ENCODE measurements at regions not wholly inside any gene's neighbourhood (a gene's known extent, or its start where the extent isn't known, plus 50 kb on each side); places are given as distances from the start of the nearest gene placed in this dataset.
"Not testable (repeated sequence)": the region's sequence is repeated elsewhere in the genome, so short reads cannot be mapped to it uniquely, and the experiment has no call there.

DNA sequence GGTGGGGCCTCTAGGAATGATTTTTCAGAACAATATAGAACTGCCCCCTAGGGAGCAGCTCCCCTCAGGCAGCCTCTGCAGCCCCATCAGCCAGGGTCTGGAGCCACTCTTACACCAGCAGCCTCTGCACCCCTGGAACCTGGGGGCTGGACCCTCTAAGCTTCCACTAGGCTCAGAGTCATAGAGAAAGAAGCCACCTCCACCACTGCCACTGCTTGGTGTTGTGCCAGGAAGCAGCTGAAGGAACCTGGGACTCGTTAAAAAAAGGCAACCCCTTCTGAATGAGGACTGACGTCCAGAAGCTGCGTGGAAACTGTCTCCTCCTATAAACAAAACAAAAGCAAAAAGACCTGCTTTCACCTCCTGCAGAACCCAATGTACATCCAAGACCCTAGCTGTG is 98.1 kb upstream of the HS6ST1 start:
- no peak for DNase-seq

GRCh38 chr2:128417264-128417663 is 98.6 kb upstream of the HS6ST1 start:
- not testable (repeated sequence) for DNase-seq

DNA sequence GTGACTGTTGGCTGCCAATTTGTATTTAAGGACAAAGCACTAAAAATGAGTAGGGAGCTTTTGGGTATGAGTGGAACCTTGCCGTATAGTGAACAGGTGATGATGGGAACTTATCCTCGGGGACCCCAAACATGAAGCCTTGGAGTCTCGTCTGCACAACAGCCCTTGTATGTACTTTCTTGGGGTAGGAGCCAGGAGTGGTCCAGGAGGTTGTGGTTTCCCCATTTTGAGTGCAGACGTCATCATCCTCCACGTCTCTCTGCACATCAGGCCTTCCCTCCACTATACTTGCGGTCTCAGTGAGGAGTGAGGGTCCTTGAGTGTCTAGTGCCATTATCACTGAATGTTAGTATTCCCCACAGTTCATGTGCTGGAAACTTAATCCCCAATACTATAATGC is 101.5 kb upstream of the HS6ST1 start:
- no peak for DNase-seq

DNA sequence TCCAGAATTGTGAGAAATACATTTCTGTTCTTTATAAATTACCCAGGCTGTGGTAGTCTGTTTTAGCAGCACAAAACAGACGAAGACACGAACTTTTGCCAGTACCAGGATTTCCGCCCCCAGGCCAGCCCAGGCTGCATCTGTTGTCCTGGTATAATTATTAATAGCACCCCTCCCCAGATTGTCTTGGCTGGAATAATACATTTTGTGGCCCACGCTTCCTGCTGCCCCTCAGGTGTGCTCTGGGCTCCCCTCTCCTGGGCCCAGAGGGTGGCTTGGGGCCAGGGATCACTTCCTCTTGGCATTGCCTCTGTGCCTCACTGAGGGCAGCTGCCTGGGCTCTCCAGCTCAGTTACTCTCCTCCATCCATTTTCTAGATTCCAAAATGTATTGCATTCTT is 102.1 kb upstream of the HS6ST1 start:
- DNase-seq, result no peak

DNA sequence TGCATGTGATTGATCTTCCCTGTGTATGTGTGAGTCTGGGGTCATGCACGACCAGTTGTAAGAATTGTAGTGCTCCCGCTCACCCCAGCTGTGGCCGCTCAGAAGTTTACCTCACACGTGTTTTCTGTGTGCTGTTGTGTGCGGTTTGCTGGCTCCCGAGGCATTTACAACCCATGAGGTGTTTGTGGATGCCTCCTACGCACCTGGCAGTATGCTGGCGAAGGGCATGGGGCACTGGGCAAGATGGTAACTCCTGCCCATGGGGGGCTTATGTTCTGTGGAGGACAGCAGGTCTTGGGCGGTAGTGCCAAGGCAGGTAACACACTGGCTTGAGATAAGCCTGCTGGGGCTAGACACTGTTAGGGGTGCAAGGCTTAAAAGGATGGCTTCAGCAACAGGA is 102.6 kb upstream of the HS6ST1 start:
- no peak for DNase-seq

DNA sequence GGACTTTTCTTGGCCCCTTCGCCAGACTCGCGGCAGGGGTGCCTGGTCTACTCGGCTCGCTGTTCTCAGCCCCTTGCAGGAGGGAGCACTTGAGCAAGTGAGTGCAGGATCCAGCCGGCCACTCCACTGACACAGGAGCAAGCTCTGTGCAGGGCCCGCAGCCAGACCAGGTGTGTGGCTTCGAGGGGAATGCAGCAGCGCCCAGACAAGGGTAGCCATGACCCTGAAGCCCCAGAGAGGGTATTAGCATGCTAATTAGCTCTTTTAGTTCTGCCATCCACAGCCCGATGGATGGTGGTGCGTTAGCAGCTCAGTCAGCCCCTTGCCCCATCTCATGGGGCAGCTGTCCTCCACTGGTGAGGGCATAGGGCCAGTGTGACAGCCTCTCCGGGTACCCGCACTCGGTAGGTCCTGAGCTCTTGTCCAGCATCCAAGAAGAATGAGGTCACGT is 103.2 kb upstream of the HS6ST1 start:
- no peak for DNase-seq

GRCh38 chr2:128422571-128422970 is 103.9 kb upstream of the HS6ST1 start:
- no peak for DNase-seq

GRCh38 chr2:128423788-128424165 is 105.1 kb upstream of the HS6ST1 start:
- no peak for DNase-seq

DNA sequence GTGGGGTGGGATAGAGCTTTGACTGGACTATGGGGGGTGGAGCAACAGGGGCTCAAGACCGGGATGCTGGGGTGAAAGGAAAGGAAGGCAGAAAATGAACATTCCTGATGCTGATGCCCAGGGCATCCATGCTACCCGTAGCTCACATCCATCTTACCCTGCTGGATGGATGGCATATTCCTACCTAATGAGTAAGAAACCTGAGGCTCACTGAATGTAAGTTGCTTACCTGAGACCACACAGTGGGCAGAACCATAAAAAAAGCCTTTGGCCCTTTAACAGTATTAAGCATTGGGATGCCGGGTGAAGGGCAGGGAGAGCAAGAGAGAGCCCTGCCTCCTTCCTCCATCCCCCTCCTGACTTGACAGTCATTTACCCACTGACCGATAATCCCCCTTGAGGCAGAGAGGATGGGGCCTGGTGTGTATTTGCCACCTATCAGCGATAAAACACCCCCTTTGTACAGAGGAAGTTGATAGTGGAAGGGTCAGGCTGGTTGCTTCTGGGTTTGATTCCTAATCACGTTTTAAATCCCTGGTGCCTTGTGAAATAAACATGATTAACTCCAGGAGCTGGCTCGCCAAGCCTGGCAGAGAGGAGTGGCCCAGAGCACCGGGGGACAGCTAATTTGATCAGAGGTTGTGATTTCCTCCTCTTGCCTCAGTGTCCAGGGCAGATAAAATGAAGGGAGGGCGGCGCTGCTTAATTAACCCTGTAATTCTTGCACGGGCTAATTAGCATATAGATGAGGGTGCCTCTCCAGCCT is 105.9 kb upstream of the HS6ST1 start:
- no peak for DNase-seq

DNA sequence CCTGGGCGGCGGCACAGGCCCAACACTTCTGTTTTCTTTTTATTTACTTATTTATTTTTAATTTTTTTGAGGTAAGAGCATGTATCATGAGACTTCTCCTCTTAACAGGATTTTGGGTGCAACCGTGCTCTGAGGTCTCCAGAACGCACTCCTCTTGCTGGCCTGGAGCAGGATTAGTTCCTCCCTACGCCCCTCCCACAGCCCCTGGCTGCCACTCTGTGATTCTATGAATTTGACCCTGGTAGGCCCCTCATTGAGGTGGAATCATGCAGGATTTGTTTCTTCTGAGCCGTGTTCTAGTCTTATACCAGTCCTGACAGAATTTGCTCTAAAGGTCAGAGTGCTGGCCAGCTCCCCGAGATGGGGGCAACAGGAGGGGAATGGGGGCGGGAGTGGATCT is 106.5 kb upstream of the HS6ST1 start:
- no peak for DNase-seq

DNA sequence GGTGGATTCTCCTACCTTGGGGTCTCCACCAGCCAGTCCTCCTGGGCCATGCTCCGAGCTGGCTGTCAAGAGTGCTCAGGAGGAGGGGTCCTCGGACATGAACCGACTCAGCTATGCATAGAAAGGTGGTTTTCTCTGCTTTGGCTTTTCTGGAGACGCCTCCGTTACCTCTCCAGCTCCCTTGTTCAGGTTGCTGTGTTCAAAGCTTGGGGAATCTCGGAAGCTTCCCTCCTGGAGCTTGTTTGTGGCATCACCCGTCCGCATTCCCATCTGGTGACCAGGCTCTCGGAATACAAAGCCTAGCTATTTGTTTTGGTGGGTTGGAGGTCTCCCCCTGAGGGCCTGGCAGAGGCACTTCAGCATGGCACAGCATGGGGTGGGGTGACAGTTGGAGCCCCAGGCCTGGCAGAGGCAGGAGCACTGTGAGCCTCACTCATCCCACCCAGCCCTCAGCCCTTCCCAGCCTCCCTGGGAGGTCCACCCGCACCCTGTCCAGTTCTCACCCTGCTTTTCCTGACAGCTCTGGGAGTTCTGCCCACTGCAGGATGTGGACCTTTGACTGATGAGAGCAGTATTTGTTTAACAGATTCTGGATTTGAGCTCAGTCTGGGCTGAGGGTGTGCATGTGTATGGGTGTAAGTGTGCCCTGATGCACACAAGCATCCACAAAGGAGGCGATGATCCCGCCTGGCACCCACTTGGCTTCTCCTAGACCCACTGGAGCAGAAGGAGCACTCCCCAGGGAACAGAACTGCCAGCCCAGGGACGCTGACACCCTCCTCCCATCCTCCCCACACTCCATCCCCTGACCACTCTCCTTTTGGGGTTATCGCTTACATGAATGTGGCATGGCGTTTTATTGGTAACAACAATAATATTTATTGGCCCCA is 107.3 kb upstream of the HS6ST1 start:
- no peak for DNase-seq

- no peak for DNase-seq
These were observed 108.7 kb upstream of the HS6ST1 start for GRCh38 chr2:128427413-128427755.

DNA sequence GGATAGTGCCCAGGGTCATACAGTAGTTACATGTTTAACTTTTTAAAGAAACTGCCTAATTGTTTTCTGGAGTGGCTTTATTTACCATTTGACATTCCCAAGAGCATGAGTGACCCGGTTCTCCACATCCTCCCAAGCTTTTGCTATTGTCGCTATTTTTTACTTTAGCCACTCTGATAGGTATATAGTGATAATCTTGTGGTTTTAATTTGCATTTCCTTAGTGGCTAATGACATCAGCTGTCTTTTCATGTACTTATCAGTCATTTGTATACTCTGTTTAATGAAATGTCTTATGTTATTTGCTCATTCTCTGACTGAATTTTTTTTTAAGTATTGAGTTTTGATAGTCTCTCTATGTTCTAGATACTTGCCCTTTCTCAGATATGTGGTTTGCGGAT is 109.7 kb upstream of the HS6ST1 start:
- no peak for DNase-seq

GRCh38 chr2:128432423-128432822 is 113.8 kb upstream of the HS6ST1 start:
- DNase-seq, result no peak

DNA sequence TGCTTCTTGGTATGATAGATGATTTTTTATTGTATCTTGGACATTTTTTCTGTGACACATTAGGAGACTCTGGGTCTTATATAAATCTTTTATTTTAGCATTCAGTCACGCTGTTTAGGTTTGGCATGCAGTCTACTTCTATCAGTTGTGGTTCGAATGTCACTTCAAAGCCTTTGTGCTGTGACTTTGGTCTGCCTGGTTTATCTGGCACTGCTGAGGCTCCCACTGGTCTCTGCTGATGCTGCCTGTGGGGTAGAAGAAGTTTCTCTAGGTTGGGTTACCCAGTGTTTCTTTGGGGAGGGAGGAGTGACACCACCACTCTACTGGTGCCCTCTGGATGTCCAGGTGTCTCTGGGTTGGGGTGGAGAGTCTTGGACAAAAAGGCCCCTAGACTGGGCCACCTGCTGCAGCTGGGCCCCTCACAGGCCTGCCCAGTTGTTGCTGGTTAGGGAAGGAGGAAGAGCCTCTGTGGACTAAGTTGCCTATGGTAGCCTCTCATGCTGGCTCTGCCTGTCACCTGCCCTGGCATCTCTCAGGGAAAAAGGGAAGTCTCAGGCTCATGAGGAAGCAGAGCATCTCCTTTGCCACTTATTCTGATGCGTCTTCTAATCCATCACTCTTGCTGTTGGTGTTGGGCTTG is 115.4 kb upstream of the HS6ST1 start:
- DNase-seq, result no peak

DNA sequence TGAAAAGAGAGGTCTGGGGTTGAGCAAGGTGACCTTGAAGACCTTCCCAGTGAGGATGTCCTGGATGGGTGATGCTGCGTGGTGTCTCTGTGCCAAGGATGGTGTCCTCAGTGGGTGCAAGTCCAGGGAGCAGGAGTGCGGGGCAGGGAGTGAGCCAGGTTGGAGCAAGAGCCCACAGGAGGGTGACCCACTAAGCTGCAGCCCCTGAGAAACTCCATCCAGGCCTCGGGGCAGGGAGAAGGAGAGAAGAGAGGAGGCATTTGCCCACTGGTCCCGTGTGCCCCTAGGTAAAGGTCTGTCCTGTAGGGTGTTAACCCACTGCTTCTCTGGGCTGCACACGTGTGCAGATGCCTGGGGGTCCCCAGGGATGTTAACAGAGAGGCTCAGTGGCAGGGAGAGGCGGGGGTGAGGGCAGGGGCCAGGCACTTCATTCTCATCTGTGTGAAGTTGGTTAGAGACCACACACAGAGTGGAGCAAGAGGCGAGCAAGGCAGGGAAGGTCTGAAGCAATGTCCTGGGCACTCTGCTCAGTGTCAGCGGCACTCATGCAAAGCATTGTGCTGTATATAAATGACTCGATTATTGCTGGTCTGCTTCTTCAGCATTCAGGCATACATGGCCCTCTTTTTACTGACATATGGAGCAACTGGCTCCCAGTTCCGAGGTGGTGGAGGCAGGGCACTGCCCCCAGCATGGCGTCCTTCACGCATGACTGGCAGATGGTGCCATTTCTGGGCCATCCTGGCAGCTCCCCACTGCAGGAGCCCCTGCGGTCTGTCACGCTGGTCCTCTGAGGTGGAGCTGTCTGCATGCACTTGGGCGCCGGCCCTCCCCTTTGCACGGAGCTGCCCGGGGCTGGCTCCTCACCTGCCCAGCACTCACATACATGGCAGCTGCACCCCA is 117.2 kb upstream of the HS6ST1 start:
- no peak for DNase-seq

GRCh38 chr2:128436479-128437203 is 118.0 kb upstream of the HS6ST1 start:
- no peak for DNase-seq

DNA sequence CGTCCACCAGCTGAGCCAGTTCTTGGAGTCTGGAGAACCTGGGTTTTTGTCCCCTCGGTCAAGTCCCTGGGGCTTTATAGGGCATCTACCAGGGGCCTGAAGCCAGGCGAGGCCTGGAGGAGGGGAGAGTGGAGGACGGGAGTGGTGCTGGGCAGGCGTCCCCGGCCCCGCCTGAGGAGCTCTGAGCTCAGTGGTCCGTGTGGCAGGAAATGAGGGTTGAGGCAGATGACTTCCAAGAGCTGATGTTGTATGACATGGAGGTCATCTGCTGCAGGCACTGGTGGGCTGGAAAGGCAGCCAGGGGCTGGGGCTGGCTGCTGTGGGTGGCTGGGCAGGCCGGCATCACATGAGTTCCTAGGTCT is 118.5 kb upstream of the HS6ST1 start:
- DNase-seq, result no peak

DNA sequence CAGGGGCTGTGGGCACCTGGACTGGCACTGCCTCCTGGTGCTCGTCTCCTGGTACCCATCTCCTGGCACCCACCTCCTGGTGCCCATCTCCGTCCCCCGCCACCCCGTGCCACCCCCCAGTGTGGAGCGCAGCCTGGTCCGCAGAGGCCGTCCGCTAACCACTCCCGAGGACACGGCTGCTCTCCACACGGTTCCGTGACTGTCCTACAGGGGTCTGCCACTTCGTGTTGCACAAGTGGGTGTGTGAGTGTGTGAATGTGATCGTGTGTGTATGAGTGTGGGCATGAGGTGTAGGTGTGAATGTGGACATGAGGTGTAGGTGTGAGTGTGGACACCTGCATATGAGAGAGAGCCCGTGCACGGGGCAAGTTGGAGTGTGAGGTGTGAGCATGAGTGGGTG is 119.4 kb upstream of the HS6ST1 start:
- DNase-seq, result no peak

DNA sequence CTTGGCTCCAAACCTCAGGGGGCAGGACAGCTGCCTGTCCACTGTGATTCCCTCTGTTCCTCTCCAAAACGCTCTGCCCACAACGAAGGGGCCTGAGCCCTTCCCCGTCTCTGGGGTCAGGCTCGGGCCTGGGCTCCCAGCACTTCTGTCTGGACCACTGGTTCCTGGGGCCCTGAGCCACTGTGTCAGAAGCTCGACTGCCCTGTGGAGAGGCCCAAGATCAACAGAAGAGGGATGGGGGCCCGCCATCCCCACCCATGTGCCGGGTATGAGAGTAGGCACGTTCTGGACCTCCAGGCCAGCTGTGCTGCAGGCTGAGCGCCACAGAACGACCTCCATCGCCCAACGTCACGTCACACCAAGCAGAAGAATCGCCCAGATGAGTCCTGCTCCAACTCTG is 119.9 kb upstream of the HS6ST1 start:
- no peak for DNase-seq

GRCh38 chr2:128439031-128439790 is 120.5 kb upstream of the HS6ST1 start:
- no peak for DNase-seq

Measured in CD4-positive, alpha-beta T cell treated with Interleukin-12 subunit alpha and Interleukin-12 subunit beta, for 1 hour (primary cell).